HepG2 (cell line): ENCODE measurements at regions not wholly inside any gene's neighbourhood (a gene's known extent, or its start where the extent isn't known, plus 50 kb on each side); places are given as distances from the start of the nearest gene placed in this dataset.

Source experiments
- ATAC-seq: fragments of 200-7000 bp; cut with Tn5 transposase; 3 replicates; pipeline ENCODE4 v1.9.1; 2020; ENCODE audit warnings: mild to moderate bottlenecking, moderate library complexity
- BruUV-seq: library from RNA; stranded (reverse); fragments of 400-500 nt; replicated peaks from 2 replicates; lab custom pipeline; 2021; lab: Mats Ljungman, UMichigan
- CTCF ChIA-PET: fragments of 300-600 bp; formaldehyde crosslinking; extraction: SDS; loops from one replicate; lab custom pipeline; 2021; ENCODE audit warnings: low total read pairs, inconsistent platforms, low intra/inter-chr PET ratio; lab: Yijun Ruan, JAX
- POLR2A ChIA-PET: fragments of 350-600 bp; sonication (Branson Sonifier 250); formaldehyde crosslinking; loops from one replicate; lab custom pipeline; 2020; ENCODE audit warnings: antibody characterized with exemption, inconsistent platforms; lab: Yijun Ruan, JAX
- DNase-seq: peaks from one replicate; pipeline ENCODE4 v3.0.0-alpha.2; 2015; ENCODE audit warnings: low spot score
- FAIRE-seq: peaks from 3 replicates; lab custom pipeline; 2011; peaks lifted over from hg19 to GRCh38; lab: Jason Lieb, UNC
- H2AFZ ChIP-seq: one replicate; pipeline ENCODE4 v1.6.1; 2011; ENCODE audit warnings: low read length, inconsistent platforms
- H3K27ac ChIP-seq: fragments of 300-600 bp; 3 replicates; pipeline ENCODE4 v1.8.0; 2011; ENCODE audit warnings: mixed run types, mild to moderate bottlenecking, mixed read lengths, low read length, inconsistent platforms; ENCODE audit not compliant: insufficient read depth; ENCODE audit errors: extremely low read length
- H3K27me3 ChIP-seq, 2 experiments: fragments of 200-600 bp in 1 of 2; 2 replicates in 1 of 2; 3 replicates in 1 of 2; pipeline versions ENCODE4 v1.6.0 to v1.8.0; 2011; ENCODE audit warnings: low read length in 2 of 2, mild to moderate bottlenecking in 2 of 2, moderate library complexity in 2 of 2, inconsistent platforms in 1 of 2; ENCODE audit not compliant: insufficient read depth in 2 of 2, control insufficient read depth in 1 of 2
- H3K36me3 ChIP-seq, 2 experiments: fragments of 200-600 bp in 1 of 2; replicated peaks in 1 of 2; 2 replicates in 1 of 2; 3 replicates in 1 of 2; pipeline versions ENCODE4 v1.5.1 to v1.8.0; 2011; ENCODE audit warnings: low read length in 2 of 2, inconsistent platforms in 1 of 2; ENCODE audit not compliant: insufficient read depth in 2 of 2, control insufficient read depth in 1 of 2
- H3K4me1 ChIP-seq: 2 replicates; pipeline ENCODE4 v1.5.1; 2012; ENCODE audit warnings: low read length, inconsistent platforms; ENCODE audit not compliant: insufficient read depth
- H3K4me2 ChIP-seq: 2 replicates; pipeline ENCODE4 v1.6.0; 2011; ENCODE audit warnings: low read depth, low read length, inconsistent platforms
- H3K4me3 ChIP-seq, 3 experiments: fragments of 200-600 bp in 1 of 3; sonication (generic), shearing (Covaris generic) in 1 of 3; replicated peaks in 1 of 3; 2 replicates each; pipeline ENCODE4 v1.5.1; 2011 to 2016; ENCODE audit warnings: low read length in 3 of 3, inconsistent platforms in 2 of 3, low read depth in 2 of 3, mild to moderate bottlenecking in 2 of 3, control low read depth in 1 of 3, mixed read lengths in 1 of 3; ENCODE audit not compliant: insufficient read depth in 1 of 3
- H3K79me2 ChIP-seq: one replicate; pipeline ENCODE4 v1.6.1; 2011; ENCODE audit warnings: low read length, inconsistent platforms; ENCODE audit not compliant: insufficient read depth
- H3K9ac ChIP-seq: 2 replicates; pipeline ENCODE4 v1.6.0; 2011; ENCODE audit warnings: mild to moderate bottlenecking, low read depth, low read length, inconsistent platforms; ENCODE audit not compliant: insufficient read depth
- H3K9me3 ChIP-seq: 2 replicates; pipeline ENCODE4 v1.5.1; 2012; ENCODE audit warnings: mild to moderate bottlenecking, low read length
- H4K20me1 ChIP-seq: 2 replicates; pipeline ENCODE4 v1.6.0; 2011; ENCODE audit warnings: inconsistent platforms, mild to moderate bottlenecking, low read length, moderate library complexity; ENCODE audit not compliant: insufficient read depth
- SKIL ChIP-seq: sonication (generic); formaldehyde crosslinking; IDR thresholded peaks from 2 replicates; pipeline ENCODE4 v1.8.0; 2022; ENCODE audit warnings: missing genetic modification reagents, mild to moderate bottlenecking, moderate library complexity, borderline replicate concordance
- ZBTB10 ChIP-seq: sonication (generic); formaldehyde crosslinking; IDR thresholded peaks from 2 replicates; pipeline ENCODE4 v1.4.0; 2020; ENCODE audit warnings: missing genetic modification reagents, borderline replicate concordance
- ZC3H13 ChIP-seq: sonication (generic); formaldehyde crosslinking; IDR thresholded peaks from 2 replicates; pipeline ENCODE4 v1.8.1; 2023; ENCODE audit warnings: mild to moderate bottlenecking, missing genetic modification reagents, moderate library complexity
- ZNF333 ChIP-seq: sonication (generic); formaldehyde crosslinking; IDR thresholded peaks from 2 replicates; pipeline ENCODE4 v1.4.0; 2020; ENCODE audit warnings: mild to moderate bottlenecking, missing genetic modification reagents, borderline replicate concordance
- WGBS: methylation state at CpG from one replicate; pipeline ENCODE4 v1.1.6; 2017; ENCODE audit warnings: low lambda C conversion rate; 5-methylcytosine and 5-hydroxymethylcytosine counted together
- in situ Hi-C: cut with HindIII; loops from 2 replicates; pipeline ENCODE4 v1.10.0; 2017; ENCODE audit warnings: low pct_unique_long_range_greater_than_20kb; ENCODE audit not compliant: extremely low pct_ligation_motif_present
- intact Hi-C: fragments of 100-400 bp; cut with micrococcal nuclease; formaldehyde crosslinking; loops from one replicate; pipeline ENCODE4 v1.10.0; 2022; ENCODE audit not compliant: unreplicated experiment
- TF ChIP-seq, protein P1 (sequence below): IDR thresholded peaks from 2 replicates; pipeline ENCODE4 v1.6.1; 2016; ENCODE audit warnings: missing compliant biosample characterization, missing genetic modification reagents, borderline replicate concordance
- TF ChIP-seq, protein P2 (sequence below): IDR thresholded peaks from 2 replicates; pipeline ENCODE4 v1.6.1; 2016; ENCODE audit warnings: low read depth, borderline replicate concordance

DNA sequence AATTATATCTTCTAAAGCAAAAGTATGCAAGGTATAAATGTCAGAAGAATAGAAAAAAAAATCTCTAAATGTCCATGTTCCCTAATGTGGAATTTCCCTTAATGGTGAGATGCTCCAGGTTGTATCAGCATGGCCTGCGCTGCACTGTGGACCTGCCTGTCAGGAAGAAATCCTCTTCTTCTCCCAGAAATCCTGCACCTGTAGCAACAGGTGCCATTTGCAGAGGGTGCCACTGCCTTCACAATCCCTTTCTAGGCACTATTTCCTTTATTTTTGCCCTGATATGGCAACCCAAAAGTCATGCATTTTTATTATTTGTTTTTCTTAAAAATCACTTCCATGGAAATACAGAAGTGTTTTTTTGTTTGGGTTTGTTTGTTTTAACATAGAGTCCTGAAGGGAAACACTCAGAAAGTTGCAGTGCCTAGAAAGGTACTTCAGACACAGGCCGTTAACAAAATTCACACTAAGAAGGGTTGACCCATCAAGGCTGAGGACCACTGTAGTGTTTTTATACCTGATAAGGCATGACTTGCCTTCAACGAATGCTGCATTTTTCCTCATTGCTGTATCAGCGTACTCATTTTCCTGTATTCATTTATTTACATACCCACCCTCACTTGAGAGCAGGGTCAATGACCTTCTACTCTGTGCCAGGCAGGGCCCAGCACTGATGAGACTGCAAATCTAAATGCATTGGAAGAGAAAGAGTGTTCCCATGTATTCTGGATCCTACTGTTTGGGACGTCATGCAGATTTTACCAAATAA lies 177.8 kb downstream of the SNX18 start:
- Histone ChIP-seq H3K9ac (no peak overlapping the region), H3K9me3 (no peaks in the 10 kb centered on the region), H3K4me1 (no peaks in the 10 kb centered on the region), H3K27me3 (no peaks in the 10 kb centered on the region; a peak in 1 of 5 replicates), H3K79me2 (no peaks in the 10 kb centered on the region), H4K20me1 (no peaks in the 10 kb centered on the region), H2AFZ (no peak overlapping the region), H3K4me3 (no peak overlapping the region), H3K27ac (no peak overlapping the region), H3K36me3 (no peaks in the 10 kb centered on the region), H3K4me2 (no peak overlapping the region)
- DNase-seq (no peak), FAIRE-seq (no peak), ATAC-seq (no peak)
- 46% methylated on average over 5 of the region's 5 CpGs for WGBS
- no TSS peak for BruUV-seq
- TF ChIP-seq, protein P1, sequence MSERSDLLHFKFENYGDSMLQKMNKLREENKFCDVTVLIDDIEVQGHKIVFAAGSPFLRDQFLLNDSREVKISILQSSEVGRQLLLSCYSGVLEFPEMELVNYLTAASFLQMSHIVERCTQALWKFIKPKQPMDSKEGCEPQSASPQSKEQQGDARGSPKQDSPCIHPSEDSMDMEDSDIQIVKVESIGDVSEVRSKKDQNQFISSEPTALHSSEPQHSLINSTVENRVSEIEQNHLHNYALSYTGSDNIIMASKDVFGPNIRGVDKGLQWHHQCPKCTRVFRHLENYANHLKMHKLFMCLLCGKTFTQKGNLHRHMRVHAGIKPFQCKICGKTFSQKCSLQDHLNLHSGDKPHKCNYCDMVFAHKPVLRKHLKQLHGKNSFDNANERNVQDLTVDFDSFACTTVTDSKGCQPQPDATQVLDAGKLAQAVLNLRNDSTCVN (CRISPR knock-in tag), result no peak
- in situ Hi-C loops (no loop called here), intact Hi-C loops (no loop called here)
- ChIA-PET CTCF (no interaction called here), POLR2A (no interaction called here)

- H3K4me1 ChIP-seq, result no peaks in the 10 kb centered on the region
- H3K79me2 ChIP-seq, result no peaks in the 10 kb centered on the region
- H3K36me3 ChIP-seq, result no peaks in the 10 kb centered on the region
- no TSS peak for BruUV-seq
- no peak overlapping the region for H2AFZ ChIP-seq
- ATAC-seq, result no peak
- H3K4me2 ChIP-seq, result no peak overlapping the region
- CTCF ChIA-PET, result no interaction called here
- FAIRE-seq, result no peak
- H3K9me3 ChIP-seq, result no peaks in the 10 kb centered on the region
- H3K27ac ChIP-seq, result no peak overlapping the region
- in situ Hi-C loops, result no loop called here
- TF ChIP-seq ZBTB10 (no peak), ZC3H13 (CRISPR knock-in tag) (no peak), SKIL (CRISPR knock-in tag) (no peak), ZNF333 (no peak)
- TF ChIP-seq, protein P2, sequence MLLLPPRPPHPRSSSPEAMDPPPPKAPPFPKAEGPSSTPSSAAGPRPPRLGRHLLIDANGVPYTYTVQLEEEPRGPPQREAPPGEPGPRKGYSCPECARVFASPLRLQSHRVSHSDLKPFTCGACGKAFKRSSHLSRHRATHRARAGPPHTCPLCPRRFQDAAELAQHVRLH (CRISPR knock-in tag), result no peak
- DNase-seq, result no peak
- H3K9ac ChIP-seq, result no peak overlapping the region
- no peaks in the 10 kb centered on the region for H4K20me1 ChIP-seq
- intact Hi-C loops, result no loop called here
- no peaks in the 10 kb centered on the region; a peak in 1 of 5 replicates for H3K27me3 ChIP-seq
- POLR2A ChIA-PET, result no interaction called here
- H3K4me3 ChIP-seq, result no peak overlapping the region
- 37% methylated on average over 3 of the region's 7 CpGs for WGBS
Observed at GRCh38 chr5:54693936-54694657, 176.5 kb downstream of the SNX18 start.
